CD8-positive, alpha-beta memory T cell (primary cell): ENCODE measurements at regions not wholly inside any gene's neighbourhood (a gene's known extent, or its start where the extent isn't known, plus 50 kb on each side); places are given as distances from the start of the nearest gene placed in this dataset.

ENCODE experiments used
- CTCF ChIA-PET: fragments of 350-600 bp; sonication (Branson Sonifier 250); formaldehyde crosslinking; loops from one replicate; lab custom pipeline; 2021; ENCODE audit warnings: antibody characterized with exemption; lab: Charles Lee
- POLR2A ChIA-PET: fragments of 350-600 bp; sonication (Branson Sonifier 250); formaldehyde crosslinking; loops from one replicate; lab custom pipeline; 2021; ENCODE audit warnings: antibody characterized with exemption; lab: Charles Lee
- DNase-seq, 5 donors: peaks; one replicate each; pipeline versions ENCODE4 v3.0.0 to v3.0.0-alpha.2; 2020 to 2022; ENCODE audit warnings: mixed read lengths in 1 of 5
- H3K27ac ChIP-seq: one replicate; pipeline ENCODE4 v1.7.0; 2013; ENCODE audit warnings: low read depth, mild to moderate bottlenecking, low read length, moderate library complexity
- H3K27me3 ChIP-seq: 2 replicates; pipeline ENCODE4 v1.7.0; 2013; ENCODE audit warnings: low read length, mild to moderate bottlenecking; ENCODE audit not compliant: insufficient read depth, poor library complexity, severe bottlenecking
- H3K36me3 ChIP-seq: 2 replicates; pipeline ENCODE4 v1.7.0; 2013; ENCODE audit warnings: mild to moderate bottlenecking, low read length, moderate library complexity; ENCODE audit not compliant: insufficient read depth
- H3K4me1 ChIP-seq: 2 replicates; pipeline ENCODE4 v1.7.0; 2013; ENCODE audit warnings: mild to moderate bottlenecking, low read length, moderate library complexity; ENCODE audit not compliant: insufficient read depth
- H3K4me3 ChIP-seq: 2 replicates; pipeline ENCODE4 v1.7.0; 2013; ENCODE audit warnings: mild to moderate bottlenecking, low read length
- H3K9me3 ChIP-seq: 2 replicates; pipeline ENCODE4 v1.7.0; 2013; ENCODE audit warnings: mild to moderate bottlenecking, low read length
- H3K27ac Mint-ChIP-seq, 8 donors: one replicate each; pipeline ENCODE4 v1.8.0; 2020 to 2021; ENCODE audit warnings: mixed read lengths in 8 of 8, mild to moderate bottlenecking in 6 of 8, inconsistent platforms in 3 of 8, moderate library complexity in 3 of 8
- H3K27me3 Mint-ChIP-seq, 2 donors: one replicate each; pipeline ENCODE4 v1.8.0; 2020 to 2021; ENCODE audit warnings: mixed read lengths in 2 of 2, mild to moderate bottlenecking in 1 of 2, moderate library complexity in 1 of 2
- H3K36me3 Mint-ChIP-seq, 3 donors: one replicate each; pipeline ENCODE4 v1.8.0; 2020 to 2021; ENCODE audit warnings: mixed read lengths in 3 of 3, inconsistent platforms in 1 of 3, mild to moderate bottlenecking in 1 of 3
- H3K4me1 Mint-ChIP-seq, 3 donors: one replicate each; pipeline ENCODE4 v1.8.0; 2020 to 2021; ENCODE audit warnings: mixed read lengths in 3 of 3, inconsistent platforms in 1 of 3, mild to moderate bottlenecking in 1 of 3
- H3K4me3 Mint-ChIP-seq, 7 donors: one replicate each; pipeline ENCODE4 v1.8.0; 2020 to 2021; ENCODE audit warnings: mixed read lengths in 7 of 7, mild to moderate bottlenecking in 6 of 7, moderate library complexity in 4 of 7, inconsistent platforms in 2 of 7
- H3K9me3 Mint-ChIP-seq, 5 donors: one replicate each; pipeline ENCODE4 v1.8.0; 2020 to 2022; ENCODE audit warnings: mixed read lengths in 5 of 5, mild to moderate bottlenecking in 3 of 5, moderate library complexity in 2 of 5, inconsistent platforms in 1 of 5

GRCh38 chr7:47149208-47149839, 432.6 kb downstream of the TNS3 start:
- ChIA-PET POLR2A (no interaction called here), CTCF (no interaction called here)
- Histone ChIP-seq H3K9me3 (no peaks in the 10 kb centered on the region), H3K4me3 (no peak overlapping the region), H3K4me1 (no peaks in the 10 kb centered on the region), H3K27ac (no peak overlapping the region), H3K27me3 (no peaks in the 10 kb centered on the region), H3K36me3 (no peaks in the 10 kb centered on the region)
- H3K4me1 Mint-ChIP-seq, result no peaks in the 10 kb centered on the region
- no peaks in the 10 kb centered on the region for H3K36me3 Mint-ChIP-seq
- H3K27me3 Mint-ChIP-seq, result no peaks in the 10 kb centered on the region
- peaks cover 0 to 6% (median 0%) of the 10 kb centered on the region in 5 donors for H3K9me3 Mint-ChIP-seq
- no peak overlapping the region for H3K27ac Mint-ChIP-seq
- H3K4me3 Mint-ChIP-seq, result no peak overlapping the region
- DNase-seq, result no peak

DNA sequence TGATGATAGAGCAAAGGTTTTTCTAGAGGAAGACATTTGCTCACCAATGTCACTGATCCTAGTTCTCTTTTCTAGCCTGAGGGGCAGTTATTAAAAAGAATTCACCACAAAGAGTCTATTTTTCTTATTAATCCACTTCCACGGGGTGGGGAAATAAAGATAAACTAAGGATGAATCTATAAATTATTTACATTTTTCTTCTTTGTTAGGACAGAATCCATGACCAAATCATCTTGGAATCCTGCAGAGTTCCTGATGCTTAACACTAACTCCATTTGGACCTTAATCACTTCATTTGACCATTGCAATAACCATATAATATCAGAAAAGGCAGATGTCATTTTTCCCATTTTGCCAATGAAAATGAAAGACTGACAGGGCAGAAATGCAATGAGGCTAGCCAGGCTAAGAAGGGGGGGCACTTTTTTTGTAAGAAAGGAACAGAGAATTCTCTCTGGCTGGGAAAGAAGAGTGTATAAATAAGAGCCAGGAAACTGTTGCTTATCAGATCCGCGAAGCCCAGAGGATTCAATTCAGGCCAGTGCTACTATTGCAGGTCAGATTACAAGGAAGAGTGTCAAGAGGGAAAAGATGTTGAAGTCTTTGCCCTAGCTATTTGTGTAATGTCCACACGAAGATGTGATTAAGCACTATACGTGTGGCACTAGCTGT, 433.2 kb downstream of the TNS3 start:
- Mint-ChIP-seq H3K4me1 (no peaks in the 10 kb centered on the region), H3K9me3 (peaks cover 0 to 5% (median 0%) of the 10 kb centered on the region in 5 donors), H3K36me3 (no peaks in the 10 kb centered on the region), H3K4me3 (no peak overlapping the region), H3K27ac (no peak overlapping the region), H3K27me3 (no peaks in the 10 kb centered on the region)
- Histone ChIP-seq H3K4me1 (no peaks in the 10 kb centered on the region), H3K4me3 (no peak overlapping the region), H3K36me3 (no peaks in the 10 kb centered on the region), H3K27me3 (no peaks in the 10 kb centered on the region), H3K27ac (no peak overlapping the region), H3K9me3 (no peaks in the 10 kb centered on the region)
- ChIA-PET POLR2A (no interaction called here), CTCF (no interaction called here)
- no peak for DNase-seq

GRCh38 chr7:47147213-47147631, 434.7 kb downstream of the TNS3 start:
- Mint-ChIP-seq H3K4me3 (no peak overlapping the region), H3K9me3 (peaks cover 0 to 5% (median 0%) of the 10 kb centered on the region in 5 donors), H3K27me3 (no peaks in the 10 kb centered on the region), H3K27ac (no peak overlapping the region), H3K4me1 (no peaks in the 10 kb centered on the region), H3K36me3 (no peaks in the 10 kb centered on the region)
- Histone ChIP-seq H3K4me1 (no peaks in the 10 kb centered on the region), H3K4me3 (no peak overlapping the region), H3K27ac (no peak overlapping the region), H3K27me3 (no peaks in the 10 kb centered on the region), H3K9me3 (no peaks in the 10 kb centered on the region), H3K36me3 (no peaks in the 10 kb centered on the region)
- POLR2A ChIA-PET, result no interaction called here
- CTCF ChIA-PET, result no interaction called here
- DNase-seq, result no peak

- H3K27ac ChIP-seq, result no peak overlapping the region
These were observed 435.9 kb downstream of the TNS3 start for GRCh38 chr7:47145982-47146381.

GRCh38 chr7:47145186-47145725, 436.7 kb downstream of the TNS3 start:
- Mint-ChIP-seq H3K27me3 (peaks cover 0 to 1% of the 10 kb centered on the region in 2 donors), H3K36me3 (no peaks in the 10 kb centered on the region), H3K4me1 (no peaks in the 10 kb centered on the region), H3K4me3 (no peak overlapping the region), H3K9me3 (peaks cover 0 to 5% (median 3%) of the 10 kb centered on the region in 5 donors), H3K27ac (no peak overlapping the region)
- DNase-seq, result no peak
- ChIA-PET CTCF (no interaction called here), POLR2A (no interaction called here)
- H3K27me3 ChIP-seq, result no peaks in the 10 kb centered on the region
- H3K4me1 ChIP-seq, result no peaks in the 10 kb centered on the region
- H3K27ac ChIP-seq, result no peak overlapping the region
- H3K4me3 ChIP-seq, result no peak overlapping the region
- H3K36me3 ChIP-seq, result no peaks in the 10 kb centered on the region
- no peaks in the 10 kb centered on the region for H3K9me3 ChIP-seq

More at GRCh38 chr7:47145982-47146381, 435.9 kb downstream of the TNS3 start:
- Mint-ChIP-seq H3K27me3 (peaks cover 0 to 1% of the 10 kb centered on the region in 2 donors), H3K9me3 (peaks cover 0 to 5% (median 2%) of the 10 kb centered on the region in 5 donors), H3K27ac (no peak overlapping the region), H3K36me3 (no peaks in the 10 kb centered on the region), H3K4me3 (no peak overlapping the region), H3K4me1 (no peaks in the 10 kb centered on the region)
- ChIA-PET CTCF (no interaction called here), POLR2A (no interaction called here)
- Histone ChIP-seq H3K27me3 (no peaks in the 10 kb centered on the region), H3K4me1 (no peaks in the 10 kb centered on the region), H3K4me3 (no peak overlapping the region), H3K9me3 (no peaks in the 10 kb centered on the region), H3K36me3 (no peaks in the 10 kb centered on the region)
- no peak for DNase-seq

DNA sequence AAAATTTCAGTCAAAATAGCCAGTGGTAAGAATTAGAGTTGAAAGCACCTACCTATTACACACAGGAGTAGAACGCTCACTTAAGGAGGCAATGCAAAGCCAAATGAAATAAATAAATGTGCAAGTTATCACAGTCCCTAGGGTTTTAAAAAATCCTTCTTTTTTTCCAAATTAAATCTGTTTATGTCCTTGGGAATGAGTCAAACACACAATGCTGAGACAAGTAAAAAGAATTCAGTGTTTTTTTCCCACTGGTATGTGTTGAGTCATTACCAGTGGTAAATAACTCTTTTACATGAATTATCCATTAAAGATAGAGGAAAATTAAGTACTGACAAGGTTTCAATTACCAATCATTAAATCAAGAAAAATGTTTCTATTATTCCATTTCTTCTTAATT, 438.6 kb downstream of the TNS3 start:
- ChIA-PET POLR2A (no interaction called here), CTCF (no interaction called here)
- H3K9me3 ChIP-seq, result no peaks in the 10 kb centered on the region
- no peaks in the 10 kb centered on the region for H3K36me3 ChIP-seq
- DNase-seq, result no peak
- H3K4me3 ChIP-seq, result no peak overlapping the region
- H3K27ac ChIP-seq, result no peak overlapping the region
- Mint-ChIP-seq H3K9me3 (peaks cover 0 to 10% (median 3%) of the 10 kb centered on the region in 5 donors), H3K36me3 (no peaks in the 10 kb centered on the region), H3K27me3 (peaks cover 0 to 1% of the 10 kb centered on the region in 2 donors), H3K4me1 (no peaks in the 10 kb centered on the region), H3K27ac (no peak overlapping the region), H3K4me3 (no peak overlapping the region)
- H3K4me1 ChIP-seq, result no peaks in the 10 kb centered on the region
- no peaks in the 10 kb centered on the region for H3K27me3 ChIP-seq

DNA sequence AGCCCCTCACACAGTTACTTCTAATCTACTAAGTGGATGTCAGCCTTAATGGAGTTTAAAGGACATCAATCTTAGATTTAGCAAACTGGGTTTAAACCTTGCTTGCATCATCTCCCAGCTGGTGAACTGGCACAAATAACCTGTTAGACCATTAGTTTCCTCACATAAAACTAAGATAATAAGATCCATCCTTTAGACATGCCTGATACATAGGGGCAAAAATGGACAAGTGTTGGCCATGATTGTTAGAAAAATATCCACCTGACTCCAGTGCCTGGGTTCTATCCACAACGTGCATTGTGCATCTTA, 439.1 kb downstream of the TNS3 start:
- H3K9me3 ChIP-seq, result no peaks in the 10 kb centered on the region
- Mint-ChIP-seq H3K27me3 (peaks cover 0 to 1% of the 10 kb centered on the region in 2 donors), H3K36me3 (no peaks in the 10 kb centered on the region), H3K9me3 (peaks cover 0 to 10% (median 3%) of the 10 kb centered on the region in 5 donors), H3K27ac (no peak overlapping the region), H3K4me3 (no peak overlapping the region), H3K4me1 (no peaks in the 10 kb centered on the region)
- no peak for DNase-seq
- H3K36me3 ChIP-seq, result no peaks in the 10 kb centered on the region
- no peak overlapping the region for H3K4me3 ChIP-seq
- no peak overlapping the region for H3K27ac ChIP-seq
- H3K4me1 ChIP-seq, result no peaks in the 10 kb centered on the region
- CTCF ChIA-PET, result no interaction called here
- no peaks in the 10 kb centered on the region for H3K27me3 ChIP-seq
- POLR2A ChIA-PET, result no interaction called here

GRCh38 chr7:47142169-47142866, 439.6 kb downstream of the TNS3 start:
- POLR2A ChIA-PET, result no interaction called here
- no peaks in the 10 kb centered on the region for H3K27me3 ChIP-seq
- H3K27ac ChIP-seq, result no peak overlapping the region
- H3K4me3 ChIP-seq, result no peak overlapping the region
- DNase-seq, result no peak
- no peak overlapping the region for H3K4me3 Mint-ChIP-seq
- CTCF ChIA-PET, result no interaction called here
- H3K4me1 ChIP-seq, result no peaks in the 10 kb centered on the region
- H3K36me3 ChIP-seq, result no peaks in the 10 kb centered on the region
- H3K27ac Mint-ChIP-seq, result no peak overlapping the region
- no peaks in the 10 kb centered on the region for H3K36me3 Mint-ChIP-seq
- no peaks in the 10 kb centered on the region for H3K4me1 Mint-ChIP-seq
- H3K9me3 Mint-ChIP-seq, result peaks cover 0 to 10% (median 3%) of the 10 kb centered on the region in 5 donors
- no peaks in the 10 kb centered on the region for H3K9me3 ChIP-seq
- H3K27me3 Mint-ChIP-seq, result peaks cover 0 to 1% of the 10 kb centered on the region in 2 donors
